GM19023 (cell line): ENCODE measurements at regions not wholly inside any gene's neighbourhood (a gene's known extent, or its start where the extent isn't known, plus 50 kb on each side); places are given as distances from the start of the nearest gene placed in this dataset.

Experiments used
- ATAC-seq: cut with Tn5 transposase; IDR thresholded peaks from one replicate; pipeline ENCODE4 v1.9.1; 2021; ENCODE audit warnings: mild to moderate bottlenecking, moderate library complexity; ENCODE audit not compliant: unreplicated experiment

DNA sequence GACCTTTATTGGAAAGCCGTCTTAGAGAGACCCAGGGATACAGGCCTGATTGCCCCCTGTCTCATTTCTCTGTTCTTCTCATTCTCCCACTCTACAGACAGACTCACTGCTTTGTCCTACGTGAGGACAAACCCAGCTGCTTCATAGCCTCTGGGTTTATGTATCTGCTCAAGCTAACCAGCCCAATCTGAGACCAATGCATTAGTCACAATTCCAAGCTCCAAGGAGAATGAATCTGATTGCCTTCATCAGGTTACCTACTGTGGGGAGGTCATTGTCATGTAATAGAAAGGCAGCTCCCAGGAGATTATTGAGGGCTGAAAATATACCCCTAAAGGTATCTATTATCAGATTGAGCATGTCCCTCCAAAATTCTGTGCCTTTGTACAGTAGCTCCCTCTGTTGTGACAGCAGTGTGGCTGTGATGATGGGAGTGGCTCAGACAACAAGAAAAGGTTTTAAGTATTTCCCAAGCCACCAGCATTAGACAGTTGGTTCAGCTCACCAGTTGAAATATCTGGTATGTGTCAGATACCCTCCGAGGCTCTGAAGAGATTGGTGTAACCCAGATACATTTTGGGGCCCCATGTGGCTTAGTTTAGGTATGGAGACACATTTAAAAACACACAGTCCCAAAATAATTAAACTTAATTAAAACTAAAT, 123.1 kb upstream of the EEPD1 start:
- ATAC-seq = no peak

GRCh38 chr7:36032361-36032818, 120.7 kb upstream of the EEPD1 start:
- no peak for ATAC-seq

DNA sequence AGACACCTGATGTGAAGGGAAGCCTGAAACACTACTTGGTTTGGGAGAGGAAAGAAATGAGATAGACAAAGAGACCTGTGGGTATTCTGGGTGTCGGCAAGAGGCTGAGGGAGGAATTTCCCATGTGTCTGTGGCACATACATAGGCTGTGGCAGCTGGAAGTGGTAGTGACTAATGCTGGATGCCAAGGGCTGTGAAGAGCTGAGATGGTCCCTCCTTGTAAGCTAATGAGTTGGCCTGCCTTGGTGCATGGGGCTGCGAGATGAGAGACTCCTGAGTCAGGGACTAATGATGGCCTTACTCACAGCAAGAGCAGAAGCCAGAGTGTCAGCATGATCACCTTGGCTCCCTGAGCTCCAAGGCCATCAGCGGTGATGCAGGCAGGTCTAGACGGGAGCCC, 119.0 kb upstream of the EEPD1 start:
- ATAC-seq = no peak

- ATAC-seq = no peak
These were observed 117.9 kb upstream of the EEPD1 start for GRCh38 chr7:36035186-36035585.

DNA sequence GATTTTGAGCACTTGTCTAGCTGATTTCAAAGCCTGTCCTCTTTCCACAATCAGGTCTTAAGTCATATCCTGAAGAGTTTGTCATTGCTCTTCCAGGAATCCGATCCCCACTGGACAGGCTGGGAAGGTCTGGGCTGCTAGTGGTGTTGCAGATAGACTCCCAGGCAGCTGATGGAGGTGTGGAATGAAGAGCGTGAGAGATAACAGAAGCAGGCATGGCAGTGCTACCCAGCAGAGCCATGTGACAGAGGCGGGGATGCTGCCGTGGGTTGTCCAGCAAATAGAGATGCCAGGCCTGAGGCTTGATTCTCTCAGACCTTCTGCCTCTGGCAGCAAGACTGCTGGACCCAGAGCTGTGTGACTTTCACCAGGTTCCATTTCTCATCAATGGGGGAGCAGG, 116.5 kb upstream of the EEPD1 start:
- ATAC-seq = no peak

DNA sequence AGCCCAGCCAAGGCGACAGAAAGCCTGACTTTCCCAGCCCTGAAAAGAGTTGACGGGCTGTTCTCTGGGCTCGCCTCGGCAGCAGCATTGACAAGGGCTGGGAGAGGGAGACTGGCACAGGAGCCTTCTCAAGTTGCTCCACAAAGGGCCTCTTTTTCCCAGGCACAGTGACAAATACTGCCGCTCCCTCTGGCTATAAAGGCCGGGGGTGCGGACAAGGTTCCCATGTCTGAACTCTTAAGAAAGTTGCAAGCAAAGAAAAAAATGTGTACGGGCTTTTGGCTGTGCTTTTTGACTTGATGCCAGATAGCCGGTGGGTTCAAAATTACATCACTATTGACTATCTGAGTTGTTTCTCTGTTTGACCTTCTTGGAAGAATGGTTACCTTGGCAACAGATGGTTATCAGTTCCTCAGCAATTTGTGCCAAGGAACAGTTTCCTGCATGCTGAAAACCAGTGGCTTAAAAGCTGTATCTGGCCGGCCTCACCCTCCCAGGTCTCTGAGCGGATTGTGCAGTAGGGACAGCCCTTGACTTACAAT, 115.9 kb upstream of the EEPD1 start:
- no peak for ATAC-seq

GRCh38 chr7:36038063-36038721, 114.9 kb upstream of the EEPD1 start:
- ATAC-seq = no peak

DNA sequence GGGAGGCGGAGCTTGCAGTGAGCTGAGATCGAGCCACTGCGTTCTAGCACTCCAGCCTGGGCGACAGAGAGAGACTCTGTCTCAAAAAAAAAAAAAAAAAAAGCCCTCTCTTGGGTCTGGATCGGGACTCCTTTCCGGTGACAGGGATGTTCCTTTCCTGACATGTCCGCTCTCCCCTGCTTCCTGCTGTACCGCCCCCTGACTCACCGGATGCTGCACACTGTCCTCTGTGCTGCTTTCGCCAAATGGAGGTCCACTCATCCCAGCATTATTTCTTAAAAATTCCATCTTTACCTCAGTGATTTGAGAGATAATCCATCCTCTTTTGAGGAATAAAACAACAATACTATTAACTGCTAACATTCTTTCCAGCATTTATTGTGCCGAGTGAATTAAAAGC, 113.8 kb upstream of the EEPD1 start:
- no peak for ATAC-seq

DNA sequence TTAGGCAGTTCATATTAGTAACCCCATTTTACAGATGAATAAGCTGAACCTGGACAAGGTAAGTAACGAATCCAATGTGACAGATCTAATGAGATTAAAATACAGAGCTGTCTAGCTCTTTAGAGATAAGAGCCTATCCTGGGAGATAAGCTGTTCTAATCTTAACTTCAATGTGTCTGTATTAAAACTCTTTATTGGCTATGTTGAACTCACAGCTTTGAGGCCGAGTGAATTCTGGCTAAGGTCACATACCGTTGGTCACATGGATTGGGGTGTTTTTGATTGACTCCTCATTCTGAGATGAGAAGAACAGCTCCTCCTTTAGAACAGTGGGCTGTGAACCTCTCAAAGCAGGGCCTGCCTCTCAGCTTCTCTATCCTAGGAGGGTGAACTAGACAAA, 113.4 kb upstream of the EEPD1 start:
- no peak for ATAC-seq

DNA sequence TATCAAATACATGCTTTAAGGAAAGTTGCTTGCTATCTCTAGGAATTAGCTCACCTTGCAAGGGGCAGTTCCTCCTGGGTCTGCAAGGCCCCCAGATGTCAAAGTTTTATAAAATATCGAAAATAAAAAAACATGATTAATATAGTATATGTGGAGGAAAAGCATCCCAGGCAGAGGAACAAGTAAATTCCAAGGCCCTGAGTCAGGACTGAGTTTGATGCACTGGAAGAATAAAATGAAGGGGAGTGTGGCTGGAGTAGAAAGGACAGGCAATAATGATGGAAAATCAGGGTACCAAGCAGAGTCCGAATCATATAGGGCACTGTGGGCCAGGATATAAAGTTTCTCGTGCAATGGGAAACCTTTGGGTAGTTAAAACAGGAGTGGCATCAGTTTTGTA, 112.4 kb upstream of the EEPD1 start:
- ATAC-seq = no peak

DNA sequence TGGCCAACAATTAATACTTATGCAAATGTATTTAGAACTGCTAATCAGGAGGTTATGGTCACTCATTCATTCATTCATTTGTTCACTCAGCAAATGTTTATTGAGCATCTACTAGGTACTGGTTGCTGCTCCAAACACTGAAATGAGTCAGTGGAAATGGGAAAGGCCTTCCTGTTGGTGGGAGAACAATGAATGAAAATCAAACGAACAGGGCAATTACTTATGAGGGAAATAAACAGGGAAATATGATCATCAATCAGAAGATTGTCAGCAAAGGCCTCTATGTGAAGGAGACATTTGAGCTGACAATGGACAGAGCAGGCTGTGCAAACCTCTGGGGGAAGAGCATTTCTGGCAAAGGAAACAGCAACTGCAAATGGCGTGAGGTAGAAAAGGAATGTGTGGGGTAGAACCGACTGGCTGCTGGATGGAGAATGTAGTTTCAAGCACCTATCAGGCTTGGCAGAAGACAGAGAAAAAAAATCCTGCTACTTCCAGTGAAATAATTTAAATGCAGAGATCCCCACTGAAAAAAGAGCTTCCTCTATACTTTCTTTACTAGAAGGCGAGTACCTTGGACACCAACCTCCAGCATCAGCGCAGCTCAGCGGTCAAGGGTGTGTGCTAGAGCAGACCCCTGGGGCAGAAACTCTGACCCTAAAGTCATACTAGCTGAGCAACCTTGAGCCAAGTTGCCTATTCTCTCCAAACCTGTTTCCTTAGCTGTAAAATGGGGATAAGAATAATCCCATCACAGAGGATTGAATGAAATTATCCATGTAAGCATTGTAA, 108.8 kb upstream of the EEPD1 start:
- ATAC-seq = no peak

- no peak for ATAC-seq
These were observed 107.7 kb upstream of the EEPD1 start for GRCh38 chr7:36045326-36045725.

GRCh38 chr7:36045830-36046341, 107.2 kb upstream of the EEPD1 start:
- peak; percentile 84 for ATAC-seq

GRCh38 chr7:36047091-36047658, 105.9 kb upstream of the EEPD1 start:
- ATAC-seq = no peak

DNA sequence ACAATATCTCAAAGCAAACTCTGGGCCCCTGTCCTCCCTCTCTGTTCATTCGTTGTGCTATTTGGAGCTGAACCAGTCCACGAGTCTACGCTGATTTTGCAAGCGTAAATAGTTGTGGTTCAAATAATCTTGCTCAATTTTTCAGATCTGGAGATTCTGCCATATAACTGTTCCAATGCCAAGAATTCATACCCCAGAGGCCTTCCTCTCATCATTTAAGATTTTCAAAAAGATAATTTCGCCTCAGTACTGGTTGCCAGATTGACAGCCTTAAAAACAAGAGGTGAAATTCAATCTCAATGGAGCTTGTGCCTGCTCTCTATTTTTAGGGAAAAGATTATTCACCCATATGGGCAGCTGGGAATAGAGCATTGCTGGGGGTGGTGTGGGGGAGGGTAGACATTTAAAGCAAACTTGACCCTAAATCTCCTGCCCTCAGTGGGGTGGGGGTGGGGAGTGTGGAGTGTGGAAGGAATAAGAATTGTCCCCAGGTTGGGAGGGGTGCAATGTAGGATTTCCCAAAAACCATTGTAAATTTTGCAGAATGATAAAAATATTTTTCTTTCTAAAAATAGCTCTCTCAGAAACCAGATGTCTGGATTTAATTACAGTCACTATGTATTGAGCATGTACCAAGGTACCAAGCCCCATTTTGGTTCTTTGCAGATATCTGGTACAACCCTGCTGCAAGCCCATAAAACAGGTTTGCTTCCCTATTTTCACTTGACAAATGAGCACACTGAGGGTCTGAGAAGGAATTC, 104.7 kb upstream of the EEPD1 start:
- no peak for ATAC-seq

DNA sequence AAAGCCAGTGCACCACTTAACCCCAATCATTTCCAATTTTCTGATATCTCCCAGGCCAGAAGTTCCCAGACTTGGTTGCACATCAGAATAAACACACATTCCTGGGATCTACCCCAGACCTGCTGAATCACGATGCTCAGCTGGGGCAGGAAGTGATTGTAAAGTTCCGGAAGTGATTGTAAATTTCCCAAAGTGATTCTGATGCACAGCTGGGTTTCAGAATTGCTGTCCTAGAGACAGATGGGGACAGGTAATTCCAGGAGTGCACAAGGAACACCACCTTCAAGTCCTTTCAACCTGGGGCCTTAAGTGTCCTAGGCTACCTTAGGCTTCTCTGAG, 104.2 kb upstream of the EEPD1 start:
- ATAC-seq = no peak

GRCh38 chr7:36051501-36051900, 101.6 kb upstream of the EEPD1 start:
- ATAC-seq = no peak

- ATAC-seq = no peak
These were observed 99.5 kb upstream of the EEPD1 start for GRCh38 chr7:36053589-36053988.

DNA sequence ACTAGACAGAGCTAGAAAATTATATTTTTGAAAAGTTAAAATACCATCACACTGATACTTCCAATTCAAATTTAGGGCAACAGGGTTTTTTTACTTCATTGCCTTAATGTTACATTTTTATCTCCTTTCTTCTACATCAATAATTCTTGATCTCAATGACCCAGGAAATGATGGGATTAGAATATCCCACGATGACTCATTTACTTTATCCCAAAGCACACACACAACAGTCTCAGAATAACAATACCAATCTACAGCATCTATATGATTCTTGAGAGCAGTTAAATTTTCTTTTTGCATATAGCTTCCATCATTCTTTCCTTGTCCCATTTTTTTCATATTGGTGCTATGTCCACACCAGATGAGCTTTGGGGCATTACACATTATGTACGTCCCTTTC, 98.4 kb upstream of the EEPD1 start:
- no peak for ATAC-seq

DNA sequence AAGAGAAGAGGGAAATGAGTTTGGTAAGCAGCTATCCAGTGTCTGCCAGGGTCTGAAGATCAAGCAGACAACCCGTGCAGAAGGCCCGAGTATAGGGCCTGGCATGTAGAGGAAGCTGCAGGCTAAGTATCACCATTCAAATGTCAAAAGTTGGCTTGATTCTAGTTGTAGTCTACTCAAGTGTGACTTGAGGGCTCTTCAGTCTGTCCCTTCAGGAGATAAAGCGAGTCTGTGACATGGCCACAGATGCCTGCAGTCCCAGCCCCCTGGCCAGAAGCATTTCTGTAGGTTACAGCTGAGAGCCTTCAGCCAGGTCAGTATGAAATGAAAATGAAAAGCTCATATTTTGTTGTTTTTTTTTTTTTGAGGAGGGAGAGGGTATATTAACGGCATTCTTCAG, 97.8 kb upstream of the EEPD1 start:
- no peak for ATAC-seq

DNA sequence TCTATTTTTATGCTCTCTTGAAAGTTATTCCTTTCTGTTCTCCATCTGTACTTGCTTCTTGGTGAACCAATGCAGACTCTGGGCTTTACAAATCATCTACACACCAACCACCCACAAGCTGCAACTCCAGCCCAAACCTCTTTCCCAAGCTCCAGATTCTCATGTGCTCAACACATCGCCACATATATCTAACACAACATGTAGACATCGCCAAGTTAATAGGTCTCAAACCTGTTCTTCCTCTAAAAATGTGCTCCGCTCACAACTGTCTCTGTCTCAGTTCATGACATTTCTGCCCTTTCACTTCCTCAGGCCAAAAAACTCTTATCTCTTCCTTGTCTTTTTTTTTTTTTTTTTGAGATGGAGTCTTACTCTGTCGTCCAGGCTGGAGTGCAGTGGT, 95.7 kb upstream of the EEPD1 start:
- ATAC-seq = peak; percentile 38
